ENCODE measurements at regions not wholly inside any gene's neighbourhood (a gene's known extent, or its start where the extent isn't known, plus 50 kb on each side); places are given as distances from the start of the nearest gene placed in this dataset.

GRCh38 chr5:136682986-136683385 is 317.6 kb upstream of the TRPC7 start:
- no peak for DNase-seq

DNA sequence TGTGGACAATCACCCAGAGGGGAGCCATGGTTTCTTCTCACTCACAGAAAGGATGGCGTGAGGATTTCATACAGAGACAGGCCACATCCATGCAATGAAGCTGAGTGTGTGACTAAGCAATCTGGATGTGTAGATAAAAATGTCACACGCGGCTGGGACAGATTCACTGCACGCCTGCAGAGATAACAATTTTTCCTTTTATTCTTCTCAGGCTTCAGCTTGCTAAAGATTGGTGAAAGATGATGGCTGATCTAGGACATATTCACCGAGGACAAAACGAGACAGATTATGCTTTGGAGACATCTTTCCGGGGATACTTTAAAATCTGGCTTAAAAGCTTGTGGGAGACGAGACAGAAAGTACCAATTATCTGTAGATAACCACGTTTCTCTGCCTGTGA is 313.9 kb upstream of the TRPC7 start:
- DNase-seq = no peak

GRCh38 chr5:136677217-136677616 is 311.9 kb upstream of the TRPC7 start:
- no peak for DNase-seq

- no peak for DNase-seq
Measured at GRCh38 chr5:136676685-136677084, 311.3 kb upstream of the TRPC7 start.

DNA sequence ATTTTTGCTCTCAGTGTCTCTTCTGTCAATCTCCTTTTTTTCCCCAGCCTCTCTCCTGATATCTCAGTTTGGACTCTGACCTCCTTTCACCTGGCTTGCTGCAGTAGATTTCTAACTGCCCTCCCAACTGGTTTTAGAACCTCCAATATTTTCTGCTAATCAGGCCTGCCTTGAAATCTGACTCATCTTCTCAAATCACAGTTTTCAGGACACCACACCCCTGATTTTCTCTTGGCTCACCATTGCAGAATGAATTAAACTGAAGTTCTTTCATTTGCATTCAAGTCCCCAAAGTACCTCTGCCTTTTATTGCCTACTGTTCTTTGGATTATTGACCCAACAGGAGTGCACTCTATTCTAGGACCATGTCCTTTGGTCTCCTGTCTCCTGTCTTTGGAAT is 310.4 kb upstream of the TRPC7 start:
- DNase-seq = no peak

DNA sequence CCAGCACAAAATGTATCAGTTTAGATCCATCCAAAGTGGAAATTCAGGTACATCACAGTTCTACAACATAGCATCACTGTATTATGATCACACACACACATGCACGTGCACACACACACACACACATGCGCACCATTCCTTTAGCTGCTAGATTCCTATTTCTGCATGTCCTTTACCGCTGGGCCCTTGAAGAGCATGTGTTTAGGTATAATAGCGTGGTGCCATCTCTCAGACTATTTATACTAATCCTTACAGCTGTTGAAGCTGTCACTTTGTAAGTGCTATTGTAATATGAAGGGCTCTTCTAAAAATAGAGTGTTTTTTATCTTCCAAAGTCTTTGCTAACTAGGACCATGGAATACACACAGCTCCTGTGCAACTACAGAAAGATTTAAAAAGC is 308.8 kb upstream of the TRPC7 start:
- DNase-seq = peak; percentile 12 to 65

- no peak for DNase-seq
Measured at GRCh38 chr5:136667789-136668188, 302.4 kb upstream of the TRPC7 start.

DNA sequence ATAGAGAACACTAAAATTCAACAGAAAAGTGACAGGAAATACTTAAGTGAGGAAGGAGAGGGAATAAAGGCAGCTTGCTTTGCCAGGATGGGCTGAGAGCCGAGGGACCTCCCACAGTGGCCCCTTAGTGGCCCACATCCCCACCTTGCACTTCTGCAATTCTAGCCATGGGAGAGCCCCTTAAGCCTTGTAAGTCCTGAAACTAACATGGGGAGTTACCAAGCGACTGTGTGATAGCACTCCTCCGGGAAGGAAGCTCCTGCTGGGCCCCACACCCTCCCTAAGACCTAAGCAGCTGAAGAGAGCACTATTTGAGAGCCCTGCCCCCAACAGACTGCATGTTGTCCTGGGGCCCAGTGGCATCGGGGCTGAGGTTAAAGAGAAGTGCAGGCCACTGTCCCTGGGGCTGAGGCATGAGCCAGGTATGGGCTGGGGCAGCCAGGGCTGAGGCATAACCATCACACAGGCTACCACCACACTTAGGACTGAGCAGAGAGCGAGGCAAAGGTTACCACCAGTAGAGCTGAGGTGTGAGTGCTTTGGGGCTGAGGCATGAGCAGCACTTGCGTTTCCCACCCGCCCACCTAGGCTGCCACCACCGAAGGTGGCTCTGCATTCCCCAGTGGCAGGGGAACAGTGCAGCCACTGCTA is 301.8 kb upstream of the TRPC7 start:
- no peak for DNase-seq

DNA sequence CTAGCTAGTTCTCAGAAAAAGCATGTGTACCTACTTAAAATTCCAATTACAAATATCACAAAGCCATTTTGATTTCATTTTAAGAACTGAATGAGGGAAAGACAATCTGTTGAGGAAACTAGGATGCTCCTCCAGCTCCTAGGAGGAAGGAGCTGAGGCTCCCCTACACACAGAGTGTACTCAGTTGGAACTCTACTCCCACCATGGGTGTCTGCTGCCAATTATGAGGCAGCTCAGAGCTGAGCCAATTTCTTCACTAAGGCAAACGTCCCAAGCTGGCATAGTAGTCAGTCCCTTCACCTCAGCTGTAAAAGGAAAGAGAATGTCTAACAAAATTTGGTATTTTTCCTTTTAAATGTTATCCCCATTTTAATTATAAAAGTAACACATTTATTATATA is 300.0 kb upstream of the TRPC7 start:
- no peak for DNase-seq

DNA sequence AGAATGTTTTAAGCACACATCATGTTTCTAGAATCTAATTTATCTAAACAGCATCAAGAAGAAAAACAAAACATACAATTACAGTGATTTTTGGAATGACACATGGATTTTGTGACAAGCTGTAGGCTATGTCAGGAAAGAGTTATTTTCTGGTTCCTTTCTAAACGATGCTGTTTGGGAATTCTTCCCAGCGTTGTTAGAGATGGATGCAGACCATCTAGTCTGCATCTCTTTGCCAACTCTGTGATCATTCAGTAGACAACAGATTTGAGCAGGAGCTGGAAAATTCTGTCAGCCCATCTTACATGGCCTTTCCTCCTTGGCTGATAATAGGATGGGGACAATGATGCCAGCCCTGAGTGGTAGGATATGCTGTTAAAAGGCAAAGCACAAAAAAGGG is 295.7 kb upstream of the TRPC7 start:
- no peak for DNase-seq

GRCh38 chr5:136656811-136657210 is 291.5 kb upstream of the TRPC7 start:
- DNase-seq = no peak

GRCh38 chr5:136655468-136655867 is 290.1 kb upstream of the TRPC7 start:
- DNase-seq = no peak

GRCh38 chr5:136646915-136647314 is 281.6 kb upstream of the TRPC7 start:
- DNase-seq = no peak

GRCh38 chr5:136642976-136643375 is 277.6 kb upstream of the TRPC7 start:
- no peak for DNase-seq

DNA sequence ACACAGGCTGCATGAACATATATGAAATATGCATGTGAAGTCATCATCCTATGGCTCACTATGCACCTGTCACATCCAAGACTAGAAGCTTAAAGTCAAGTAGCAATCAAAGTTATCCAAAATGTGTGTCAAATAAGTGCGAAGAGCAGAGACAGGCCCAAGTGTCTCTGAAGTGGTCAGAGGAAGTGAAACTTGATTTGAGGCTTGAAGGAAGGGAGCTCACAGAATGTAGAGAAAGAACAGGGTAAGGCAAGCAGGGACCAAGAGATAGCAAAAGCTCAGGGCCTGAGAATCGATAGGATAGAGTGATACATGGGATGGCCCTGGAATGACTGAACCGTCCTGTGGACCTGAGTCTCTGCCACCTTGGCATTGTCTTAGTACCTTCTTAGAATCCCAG is 274.3 kb upstream of the TRPC7 start:
- DNase-seq = no peak

DNA sequence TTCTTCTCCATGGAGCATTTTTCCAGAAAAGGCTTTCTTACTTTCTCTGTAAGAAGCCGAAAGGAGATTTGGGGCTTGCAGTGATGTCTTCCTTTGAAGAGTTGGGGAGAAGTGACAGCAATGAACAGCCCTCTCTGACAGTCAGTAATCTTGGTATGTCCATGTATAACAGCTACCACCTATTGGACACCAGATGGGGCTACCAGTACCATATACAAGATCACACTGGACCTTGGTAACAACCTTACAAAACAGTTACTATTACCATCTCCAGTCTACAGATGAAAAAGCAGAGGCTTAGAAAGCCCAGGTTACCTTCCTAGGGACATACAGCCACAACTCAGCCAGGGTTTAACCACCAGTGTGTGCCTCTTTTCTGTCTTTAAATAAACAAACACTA is 272.7 kb upstream of the TRPC7 start:
- DNase-seq = no peak

DNA sequence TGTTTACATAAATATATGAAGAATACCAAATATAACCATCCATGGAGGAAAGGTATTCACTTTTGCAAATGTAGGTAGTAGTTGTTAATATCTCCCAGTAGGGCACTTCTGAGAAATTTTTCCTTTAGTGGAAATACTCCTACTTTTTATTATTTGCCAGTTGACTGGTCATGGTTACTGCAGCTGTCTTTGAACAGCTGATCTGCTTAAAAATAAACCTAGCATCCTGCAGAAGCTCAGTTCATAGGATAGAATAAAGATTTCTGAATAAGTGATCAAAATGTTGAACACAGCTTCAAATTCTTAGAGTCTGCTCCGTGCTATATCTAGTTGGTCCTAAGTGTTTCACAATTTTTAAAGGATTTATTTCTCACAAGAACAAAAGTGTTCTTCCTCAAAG is 270.7 kb upstream of the TRPC7 start:
- DNase-seq = no peak

- no peak for DNase-seq
Measured at GRCh38 chr5:136631186-136631585, 265.8 kb upstream of the TRPC7 start.

DNA sequence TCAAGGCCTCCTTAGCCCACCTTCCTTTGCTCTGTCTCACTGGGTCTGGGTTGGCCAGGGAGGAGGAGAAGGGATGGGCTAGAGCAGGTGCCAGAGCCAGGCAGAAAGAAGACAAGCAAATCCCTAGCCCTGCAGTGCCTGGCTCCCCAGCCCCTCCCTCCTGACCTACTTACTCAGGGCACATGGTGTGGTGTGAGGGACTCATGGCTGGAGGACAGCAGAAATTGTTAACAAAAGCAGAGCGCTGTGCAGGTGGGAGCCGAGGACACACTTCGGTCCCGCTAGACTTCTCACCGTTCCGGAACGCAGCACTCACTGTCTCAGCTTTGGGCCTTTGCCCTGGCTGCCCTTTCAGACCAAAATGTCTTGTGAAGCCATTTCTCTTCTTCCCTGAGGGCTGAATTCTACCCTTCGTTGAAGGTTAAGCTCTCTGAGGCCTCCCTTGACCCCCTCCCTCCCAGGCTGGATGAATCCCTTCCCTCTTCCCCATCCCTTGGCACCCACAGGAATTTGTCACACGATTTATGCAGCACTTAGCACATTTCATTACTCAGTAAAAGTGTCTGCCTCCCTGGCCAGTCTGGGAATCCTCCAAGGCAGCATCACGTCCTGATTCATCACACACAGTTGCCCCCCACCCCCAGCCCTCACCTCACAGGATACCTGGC is 263.9 kb upstream of the TRPC7 start:
- DNase-seq = no peak

DNA sequence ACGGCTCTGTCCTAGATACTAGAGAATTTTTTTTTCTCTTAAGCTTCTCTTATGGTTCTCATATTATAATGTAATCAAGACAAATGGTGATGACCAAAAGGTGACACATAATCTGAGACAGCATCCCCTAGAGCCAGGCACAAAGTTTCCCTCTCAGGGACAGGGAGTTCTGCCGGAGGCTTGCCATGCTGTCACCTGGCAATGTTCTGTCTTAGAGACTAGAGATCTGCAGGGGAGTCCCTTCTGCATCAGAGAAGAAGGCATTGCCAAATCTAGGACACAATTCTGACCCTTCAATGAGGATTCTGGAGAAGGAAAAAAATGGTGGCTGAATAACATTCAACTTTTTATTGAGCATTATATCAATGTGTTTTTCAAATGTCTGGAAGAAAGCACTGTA is 261.2 kb upstream of the TRPC7 start:
- no peak for DNase-seq

- DNase-seq = no peak
Measured at GRCh38 chr5:136622747-136623146, 257.4 kb upstream of the TRPC7 start.

- DNase-seq = no peak
Measured at GRCh38 chr5:136621743-136622142, 256.4 kb upstream of the TRPC7 start.

DNA sequence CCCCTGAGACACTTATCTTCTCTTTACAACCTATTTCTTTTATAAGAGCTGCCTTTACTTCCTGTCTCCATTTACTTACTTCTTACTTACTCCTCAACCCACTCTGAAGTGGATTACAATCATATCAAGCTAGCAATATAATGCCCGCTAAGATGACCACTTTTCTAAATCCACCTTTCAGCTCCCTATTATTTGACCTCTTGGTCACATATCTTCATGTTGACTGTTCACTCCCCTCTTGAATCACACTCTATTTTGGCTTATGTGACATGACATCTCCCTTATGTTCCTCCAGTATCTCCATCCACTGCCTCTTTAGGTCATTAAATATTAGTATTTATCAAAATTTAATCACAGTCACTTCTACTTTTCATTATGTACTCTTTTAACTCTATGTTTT is 255.3 kb upstream of the TRPC7 start:
- DNase-seq = no peak

- DNase-seq = no peak
Measured at GRCh38 chr5:136620016-136620419, 254.7 kb upstream of the TRPC7 start.

DNA sequence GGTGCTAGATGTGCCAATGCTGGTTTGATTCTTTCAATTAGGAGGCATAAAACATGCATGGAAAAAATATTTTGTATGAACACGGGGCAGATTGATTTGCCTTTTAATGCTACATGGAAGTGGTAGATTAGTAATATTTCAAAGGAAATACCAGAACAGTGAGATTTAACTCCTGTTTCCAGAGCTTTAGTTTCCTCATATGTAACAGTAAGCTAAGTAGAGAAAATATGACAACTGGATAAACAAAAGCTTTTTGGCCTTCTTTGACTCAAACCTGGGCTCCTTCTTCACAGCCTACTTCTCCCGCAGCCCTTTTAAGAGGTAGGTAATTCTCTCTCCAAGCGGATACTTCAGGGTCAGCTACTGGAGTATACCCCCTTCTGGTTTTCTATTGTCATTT is 254.2 kb upstream of the TRPC7 start:
- DNase-seq = no peak

Data from NCI-H187 (cell line).